Aorta (tissue), 5 donors: ENCODE measurements at regions not wholly inside any gene's neighbourhood (a gene's known extent, or its start where the extent isn't known, plus 50 kb on each side); places are given as distances from the start of the nearest gene placed in this dataset.
A peak's percentile ranks its signal among the peaks of the same experiment; 100 is the strongest.

Experiments used
- ATAC-seq: fragments of 200-7000 bp; cut with Tn5 transposase; one replicate; pipeline ENCODE4 v1.9.1; 2022; ENCODE audit warnings: moderate library complexity; ENCODE audit not compliant: low FRiP score
- DNase-seq, 2 donors: peaks; one replicate each; pipeline ENCODE4 v3.0.0-alpha.2; 2020
- H3K27ac ChIP-seq, 2 donors: one replicate each; pipeline ENCODE4 v1.5.1; 2013; ENCODE audit warnings: low read length in 2 of 2, mild to moderate bottlenecking in 2 of 2, moderate library complexity in 2 of 2, control low read depth in 1 of 2, inconsistent platforms in 1 of 2, low read depth in 1 of 2
- H3K27me3 ChIP-seq, 2 donors: one replicate each; pipeline ENCODE4 v1.6.1; 2013; ENCODE audit warnings: control low read depth in 1 of 2, low read length in 1 of 2, mild to moderate bottlenecking in 1 of 2, moderate library complexity in 1 of 2; ENCODE audit not compliant: insufficient read depth in 2 of 2, control insufficient read depth in 1 of 2
- H3K36me3 ChIP-seq, 2 donors: one replicate each; pipeline ENCODE4 v1.6.1; 2013; ENCODE audit warnings: control low read depth in 1 of 2, low read length in 1 of 2, mild to moderate bottlenecking in 1 of 2; ENCODE audit not compliant: insufficient read depth in 2 of 2, control insufficient read depth in 1 of 2
- H3K4me1 ChIP-seq, 2 donors: one replicate each; pipeline ENCODE4 v1.6.1; 2013; ENCODE audit warnings: low read length in 2 of 2, control low read depth in 1 of 2, mild to moderate bottlenecking in 1 of 2, moderate library complexity in 1 of 2; ENCODE audit not compliant: insufficient read depth in 2 of 2, control insufficient read depth in 1 of 2
- H3K4me3 ChIP-seq, 2 donors: one replicate each; pipeline ENCODE4 v1.5.1; 2013; ENCODE audit warnings: low read length in 2 of 2, control low read depth in 1 of 2, mild to moderate bottlenecking in 1 of 2
- H3K9me3 ChIP-seq: one replicate; pipeline ENCODE4 v1.6.1; 2013; ENCODE audit warnings: mild to moderate bottlenecking, low read length; ENCODE audit not compliant: control insufficient read depth
- WGBS, 2 donors: extraction: QIAGEN DNeasy Blood & Tissue Kit; methylation state at CpG; one replicate each; pipeline ENCODE4 v1.1.7; 2013; 5-methylcytosine and 5-hydroxymethylcytosine counted together
- intact Hi-C, 2 donors: fragments of 100-400 bp; cut with DNase I; formaldehyde crosslinking; loops; one replicate each; pipeline versions ENCODE4 v1.14.2 to v1.15.0; 2022
- donor health status: healthy with polysubstance abuse.
- donor health status: Bipolar disorder and iron deficiency.
- donor health status: DM: no; HTN: no; CAD: no.
- donor health status: DM: no; HTN: no; CAD: no.
- donor health status: DM: yes; HTN: yes; CAD: no.

GRCh38 chr4:183563874-183564273 lies 59.0 kb downstream of the ING2 start:
- H3K4me1 ChIP-seq = no peaks in the 10 kb centered on the region
- intact Hi-C loops = no loop called here
- 52 to 54% methylated on average over 5 of the region's 5 CpGs for WGBS, 2 donors
- no peaks in the 10 kb centered on the region for H3K27me3 ChIP-seq
- DNase-seq (no peak), ATAC-seq (no peak)
- H3K27ac ChIP-seq = no peak overlapping the region
- no peaks in the 10 kb centered on the region for H3K36me3 ChIP-seq
- no peaks in the 10 kb centered on the region for H3K9me3 ChIP-seq
- no peak overlapping the region for H3K4me3 ChIP-seq

GRCh38 chr4:183571350-183571941 lies 66.6 kb downstream of the ING2 start:
- Histone ChIP-seq H3K9me3 (no peaks in the 10 kb centered on the region), H3K27ac (no peak overlapping the region), H3K4me3 (no peak overlapping the region), H3K36me3 (no peaks in the 10 kb centered on the region), H3K27me3 (no peaks in the 10 kb centered on the region), H3K4me1 (no peaks in the 10 kb centered on the region)
- intact Hi-C loops = no loop called here
- ATAC-seq = no peak
- 54 to 56% methylated on average over 10 of the region's 10 CpGs for WGBS, 2 donors
- no peak for DNase-seq

GRCh38 chr4:183576701-183577404 lies 72.0 kb downstream of the ING2 start:
- Histone ChIP-seq H3K4me1 (no peaks in the 10 kb centered on the region), H3K9me3 (peaks cover 2% of the 10 kb centered on the region), H3K27ac (no peak overlapping the region), H3K36me3 (no peaks in the 10 kb centered on the region), H3K27me3 (no peaks in the 10 kb centered on the region), H3K4me3 (no peak overlapping the region)
- DNase-seq (no peak), ATAC-seq (no peak)
- intact Hi-C loops = no loop called here
- whole genome bisulfite sequencing, 2 donors = 56 to 59% methylated on average over 6 of the region's 6 CpGs

- H3K27me3 ChIP-seq = no peaks in the 10 kb centered on the region
- H3K4me1 ChIP-seq = no peaks in the 10 kb centered on the region
- H3K27ac ChIP-seq = no peak overlapping the region
- H3K36me3 ChIP-seq = no peaks in the 10 kb centered on the region
- H3K4me3 ChIP-seq = no peak overlapping the region
- 72 to 92% methylated on average over 3 of the region's 3 CpGs for WGBS, 2 donors
- DNase-seq (no peak), ATAC-seq (no peak)
- intact Hi-C loops = no loop called here
- peaks cover 2% of the 10 kb centered on the region for H3K9me3 ChIP-seq
These were observed 75.5 kb downstream of the ING2 start for GRCh38 chr4:183580370-183580769.

GRCh38 chr4:183580849-183581248 lies 76.0 kb downstream of the ING2 start:
- peaks cover 2% of the 10 kb centered on the region for H3K9me3 ChIP-seq
- no peak overlapping the region for H3K27ac ChIP-seq
- no peak overlapping the region for H3K4me3 ChIP-seq
- H3K4me1 ChIP-seq = no peaks in the 10 kb centered on the region
- no peaks in the 10 kb centered on the region for H3K27me3 ChIP-seq
- intact Hi-C loops = no loop called here
- no peak for ATAC-seq
- DNase-seq = no peak
- H3K36me3 ChIP-seq = no peaks in the 10 kb centered on the region

- Histone ChIP-seq H3K9me3 (peaks cover under 1% of the 10 kb centered on the region), H3K27me3 (no peaks in the 10 kb centered on the region), H3K4me1 (no peaks in the 10 kb centered on the region), H3K27ac (no peak overlapping the region), H3K4me3 (no peak overlapping the region), H3K36me3 (no peaks in the 10 kb centered on the region)
- 90% methylated on average over 10 of the region's 10 CpGs for WGBS, 2 donors
- DNase-seq = no peak
- no peak for ATAC-seq
- intact Hi-C loops = no loop called here
These were observed 72.2 kb downstream of the RWDD4 start for GRCh38 chr4:183586824-183587223.

DNA sequence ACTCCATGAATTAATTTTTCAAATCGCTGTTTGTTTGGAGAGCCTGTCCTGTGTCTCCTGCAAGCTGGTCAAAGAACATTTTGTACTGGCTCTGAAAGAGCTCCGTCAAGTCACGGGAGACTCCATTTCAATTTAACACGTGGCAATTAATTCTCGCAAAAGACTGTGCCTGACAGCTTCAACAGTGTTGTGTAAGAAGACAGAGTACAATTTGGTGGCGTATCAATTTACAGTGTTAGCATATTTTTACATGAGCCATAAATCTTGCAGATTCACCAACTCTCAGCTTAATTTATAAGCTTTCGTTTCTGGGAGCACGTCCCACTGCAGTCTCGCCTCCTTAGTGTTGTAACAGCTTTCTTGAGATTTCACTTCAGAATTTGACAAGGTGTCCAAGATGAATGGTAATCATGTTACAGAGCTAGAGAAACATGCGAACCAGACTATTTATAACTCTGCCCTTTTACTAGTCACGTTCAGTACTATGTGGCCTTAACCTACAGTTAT lies 70.8 kb downstream of the RWDD4 start:
- Histone ChIP-seq H3K36me3 (no peaks in the 10 kb centered on the region), H3K27ac (no peak overlapping the region), H3K9me3 (no peaks in the 10 kb centered on the region), H3K27me3 (no peaks in the 10 kb centered on the region), H3K4me1 (no peaks in the 10 kb centered on the region), H3K4me3 (peak overlapping the region; percentile 17 to 73)
- ATAC-seq (peak; percentile 89), DNase-seq (no peak)
- intact Hi-C loops = no loop called here
- WGBS, 2 donors = 7 to 11% methylated on average over 11 of the region's 11 CpGs

- Histone ChIP-seq H3K4me3 (peak overlapping the region in 1 of 2 donors; percentile 73), H3K27ac (no peak overlapping the region), H3K36me3 (no peaks in the 10 kb centered on the region), H3K27me3 (no peaks in the 10 kb centered on the region), H3K4me1 (no peaks in the 10 kb centered on the region), H3K9me3 (no peaks in the 10 kb centered on the region)
- 94 to 98% methylated on average over 3 of the region's 3 CpGs for WGBS, 2 donors
- no peak for DNase-seq
- ATAC-seq = no peak
- intact Hi-C loops = no loop called here
These were observed 70.3 kb downstream of the RWDD4 start for GRCh38 chr4:183588691-183589090.

- Histone ChIP-seq H3K4me3 (no peak overlapping the region), H3K27ac (no peak overlapping the region), H3K4me1 (no peaks in the 10 kb centered on the region), H3K9me3 (no peaks in the 10 kb centered on the region), H3K27me3 (no peaks in the 10 kb centered on the region), H3K36me3 (no peaks in the 10 kb centered on the region)
- ATAC-seq = no peak
- intact Hi-C loops = no loop called here
- DNase-seq = no peak
- WGBS, 2 donors = 75% methylated on average over 5 of the region's 5 CpGs
These were observed 69.4 kb downstream of the RWDD4 start for GRCh38 chr4:183589461-183590099.
